Upper lobe of left lung (tissue), 4 donors: ENCODE measurements at regions not wholly inside any gene's neighbourhood (a gene's known extent, or its start where the extent isn't known, plus 50 kb on each side); places are given as distances from the start of the nearest gene placed in this dataset.

Source experiments
- EP300 ChIP-seq, 4 donors: sonication (generic); formaldehyde crosslinking; IDR thresholded peaks; one replicate each; pipeline ENCODE4 v1.5.1; 2017; ENCODE audit warnings: antibody characterized with exemption in 4 of 4, control low read depth in 2 of 4
- POLR2AphosphoS5 ChIP-seq, 2 donors: sonication (generic); formaldehyde crosslinking; IDR thresholded peaks; one replicate each; pipeline ENCODE4 v1.5.1; 2017; ENCODE audit warnings: antibody characterized with exemption in 2 of 2
- TF ChIP-seq, protein P1 (sequence below), 6 experiments: fragments of 450-650 bp in 4 of 6; fragments of 200-600 bp in 2 of 6; sonication (generic) in 2 of 6; IDR thresholded peaks; one replicate each; pipeline ENCODE4 v1.5.1; 2016 to 2019; ENCODE audit warnings: antibody characterized with exemption in 6 of 6

DNA sequence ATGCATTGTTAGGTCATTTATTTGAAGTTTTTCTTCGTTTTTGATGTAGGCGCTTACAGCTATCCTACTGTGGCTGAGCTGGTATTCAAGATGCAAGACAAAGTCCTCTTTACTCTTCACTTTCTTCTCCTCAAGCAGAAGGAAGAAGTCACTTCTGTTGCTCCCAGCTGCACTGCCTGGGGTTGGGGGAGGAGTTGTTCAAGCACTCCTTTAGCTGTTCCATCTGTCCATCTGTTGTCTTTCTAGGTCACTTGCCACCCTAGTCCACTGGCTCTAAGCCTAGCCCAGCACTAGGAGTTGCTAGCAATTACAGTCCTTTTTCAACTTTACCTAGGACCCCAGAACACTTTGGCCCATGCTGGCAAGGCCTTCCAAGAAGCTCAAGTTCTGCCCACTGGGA, 200.6 kb upstream of the RBMS1 start:
- TF ChIP-seq POLR2AphosphoS5 (IDR thresholded peaks at IDR 0.05) (no peak), EP300 (IDR thresholded peaks at IDR 0.05) (no peak)
- TF ChIP-seq, protein P1, sequence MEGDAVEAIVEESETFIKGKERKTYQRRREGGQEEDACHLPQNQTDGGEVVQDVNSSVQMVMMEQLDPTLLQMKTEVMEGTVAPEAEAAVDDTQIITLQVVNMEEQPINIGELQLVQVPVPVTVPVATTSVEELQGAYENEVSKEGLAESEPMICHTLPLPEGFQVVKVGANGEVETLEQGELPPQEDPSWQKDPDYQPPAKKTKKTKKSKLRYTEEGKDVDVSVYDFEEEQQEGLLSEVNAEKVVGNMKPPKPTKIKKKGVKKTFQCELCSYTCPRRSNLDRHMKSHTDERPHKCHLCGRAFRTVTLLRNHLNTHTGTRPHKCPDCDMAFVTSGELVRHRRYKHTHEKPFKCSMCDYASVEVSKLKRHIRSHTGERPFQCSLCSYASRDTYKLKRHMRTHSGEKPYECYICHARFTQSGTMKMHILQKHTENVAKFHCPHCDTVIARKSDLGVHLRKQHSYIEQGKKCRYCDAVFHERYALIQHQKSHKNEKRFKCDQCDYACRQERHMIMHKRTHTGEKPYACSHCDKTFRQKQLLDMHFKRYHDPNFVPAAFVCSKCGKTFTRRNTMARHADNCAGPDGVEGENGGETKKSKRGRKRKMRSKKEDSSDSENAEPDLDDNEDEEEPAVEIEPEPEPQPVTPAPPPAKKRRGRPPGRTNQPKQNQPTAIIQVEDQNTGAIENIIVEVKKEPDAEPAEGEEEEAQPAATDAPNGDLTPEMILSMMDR (IDR thresholded peaks at IDR 0.05) = no peak
